ENCODE measurements at regions not wholly inside any gene's neighbourhood (a gene's known extent, or its start where the extent isn't known, plus 50 kb on each side); places are given as distances from the start of the nearest gene placed in this dataset.
"Not testable (repeated sequence)": the region's sequence is repeated elsewhere in the genome, so short reads cannot be mapped to it uniquely, and the experiment has no call there.

GRCh38 chr2:215826376-215826775 is 187.0 kb downstream of the MREG start:
- H3K4me1 ChIP-seq: no peaks in the 10 kb centered on the region
- H3K27me3 ChIP-seq (ENCODE audit: insufficient read depth in 3 of 3, low read length in 2 of 3): no peaks in the 10 kb centered on the region
- no peak overlapping the region for H3K4me3 ChIP-seq
- no peaks in the 10 kb centered on the region for H3K36me3 ChIP-seq (ENCODE audit: insufficient read depth in 1 of 2, low read depth in 1 of 2)
- H3K9me3 ChIP-seq: no peaks in the 10 kb centered on the region
- no peak for TF ChIP-seq CTCF (IDR thresholded peaks at IDR 0.05)
- H3K27ac ChIP-seq: no peak overlapping the region
- intact Hi-C loops (cut with DNase I): no loop called here
- ATAC-seq (no peak), DNase-seq (no peak)
- WGBS, 3 donors: 73 to 79% (median 77%) methylated on average over 3 of the region's 3 CpGs

GRCh38 chr2:215825707-215826106 is 187.6 kb downstream of the MREG start:
- H3K36me3 ChIP-seq (ENCODE audit: insufficient read depth in 1 of 2, low read depth in 1 of 2): no peaks in the 10 kb centered on the region
- ATAC-seq (no peak), DNase-seq (no peak)
- intact Hi-C loops (cut with DNase I): no loop called here
- no peaks in the 10 kb centered on the region for H3K4me1 ChIP-seq
- no peak overlapping the region for H3K27ac ChIP-seq
- no peaks in the 10 kb centered on the region for H3K27me3 ChIP-seq (ENCODE audit: insufficient read depth in 3 of 3, low read length in 2 of 3)
- H3K4me3 ChIP-seq: no peak overlapping the region
- no peak for TF ChIP-seq CTCF (IDR thresholded peaks at IDR 0.05)
- H3K9me3 ChIP-seq: no peaks in the 10 kb centered on the region

GRCh38 chr2:215821298-215821697 is 192.1 kb downstream of the MREG start:
- intact Hi-C loops (cut with DNase I); ATAC-seq; H3K36me3 ChIP-seq (ENCODE audit: insufficient read depth in 1 of 2, low read depth in 1 of 2); H3K27ac ChIP-seq; H3K4me1 ChIP-seq; H3K27me3 ChIP-seq (ENCODE audit: insufficient read depth in 3 of 3, low read length in 2 of 3); DNase-seq; H3K9me3 ChIP-seq; H3K4me3 ChIP-seq: not testable (repeated sequence)
- WGBS, 3 donors: 88 to 92% (median 90%) methylated on average over 4 of the region's 4 CpGs

- H3K9me3 ChIP-seq; H3K4me1 ChIP-seq; H3K4me3 ChIP-seq; H3K27ac ChIP-seq; H3K27me3 ChIP-seq (ENCODE audit: insufficient read depth in 3 of 3, low read length in 2 of 3); DNase-seq; intact Hi-C loops (cut with DNase I); H3K36me3 ChIP-seq (ENCODE audit: insufficient read depth in 1 of 2, low read depth in 1 of 2); ATAC-seq: not testable (repeated sequence)
- 95 to 98% (median 95%) methylated on average over 3 of the region's 3 CpGs for WGBS, 3 donors
These were observed 193.6 kb downstream of the MREG start for GRCh38 chr2:215819713-215820112.

- TF ChIP-seq CTCF (IDR thresholded peaks at IDR 0.05): no peak
- 83 to 94% (median 88%) methylated on average over 1 of the region's 1 CpG for WGBS, 3 donors
- ATAC-seq (no peak), DNase-seq (no peak)
- no peaks in the 10 kb centered on the region for H3K27me3 ChIP-seq (ENCODE audit: insufficient read depth in 3 of 3, low read length in 2 of 3)
- H3K4me1 ChIP-seq: no peaks in the 10 kb centered on the region
- intact Hi-C loops (cut with DNase I): no loop called here
- H3K27ac ChIP-seq: no peak overlapping the region
- H3K9me3 ChIP-seq: no peaks in the 10 kb centered on the region
- no peak overlapping the region for H3K4me3 ChIP-seq
- no peaks in the 10 kb centered on the region for H3K36me3 ChIP-seq (ENCODE audit: insufficient read depth in 1 of 2, low read depth in 1 of 2)
These were observed 196.3 kb downstream of the MREG start for GRCh38 chr2:215817046-215817445.

- Histone ChIP-seq H3K36me3 (ENCODE audit: insufficient read depth in 1 of 2, low read depth in 1 of 2) (no peaks in the 10 kb centered on the region), H3K4me1 (no peaks in the 10 kb centered on the region), H3K27me3 (ENCODE audit: insufficient read depth in 3 of 3, low read length in 2 of 3) (no peaks in the 10 kb centered on the region), H3K9me3 (no peaks in the 10 kb centered on the region), H3K27ac (no peak overlapping the region), H3K4me3 (no peak overlapping the region)
- intact Hi-C loops (cut with DNase I): no loop called here
- TF ChIP-seq CTCF (IDR thresholded peaks at IDR 0.05): no peak
- ATAC-seq (no peak), DNase-seq (no peak)
- WGBS, 3 donors: 91 to 95% (median 94%) methylated on average over 5 of the region's 5 CpGs
These were observed 196.9 kb downstream of the MREG start for GRCh38 chr2:215816424-215816823.

Measured in psoas muscle (tissue), 7 donors.